Uterus (tissue), 3 donors: ENCODE measurements at regions not wholly inside any gene's neighbourhood (a gene's known extent, or its start where the extent isn't known, plus 50 kb on each side); places are given as distances from the start of the nearest gene placed in this dataset.

ENCODE experiments used
- DNase-seq, 2 donors: peaks; one replicate each; pipeline ENCODE4 v3.0.0-alpha.2; 2019 to 2020
- H3K27ac ChIP-seq, 2 donors: fragments of 200-600 bp; sonication (generic); 1 replicate in 1 of 2; 2 replicates in 1 of 2; pipeline ENCODE4 v1.5.1; 2016 to 2018
- H3K27me3 ChIP-seq, 2 donors: fragments of 200-600 bp; sonication (generic); one replicate each; pipeline ENCODE4 v1.5.1; 2018 to 2019; ENCODE audit warnings: control low read depth in 1 of 2
- H3K36me3 ChIP-seq, 2 donors: fragments of 200-600 bp; sonication (generic); one replicate each; pipeline ENCODE4 v1.5.1; 2019; ENCODE audit warnings: control low read depth in 1 of 2
- H3K4me1 ChIP-seq, 2 donors: fragments of 200-600 bp; sonication (generic); one replicate each; pipeline ENCODE4 v1.5.1; 2018 to 2019; ENCODE audit warnings: control low read depth in 1 of 2
- H3K4me3 ChIP-seq, 2 donors: fragments of 200-600 bp; sonication (generic); 1 replicate in 1 of 2; 2 replicates in 1 of 2; pipeline ENCODE4 v1.5.1; 2018 to 2019; ENCODE audit warnings: mild to moderate bottlenecking in 1 of 2
- H3K9me3 ChIP-seq, 2 donors: fragments of 200-600 bp; sonication (generic); one replicate each; pipeline ENCODE4 v1.5.1; 2019; ENCODE audit warnings: control low read depth in 1 of 2
- POLR2A ChIP-seq, 2 donors: fragments of 450-650 bp; IDR thresholded peaks; one replicate each; pipeline ENCODE4 v1.6.1; 2016; ENCODE audit warnings: antibody characterized with exemption in 2 of 2, mild to moderate bottlenecking in 1 of 2, moderate library complexity in 1 of 2
- intact Hi-C: fragments of 100-400 bp; cut with DNase I; formaldehyde crosslinking; loops from one replicate; pipeline ENCODE4 v1.15.1; 2023; ENCODE audit warnings: low total_unique reads
- TF ChIP-seq, protein P1 (sequence below), 4 experiments: fragments of 200-600 bp in 2 of 4; fragments of 450-650 bp in 2 of 4; sonication (generic) in 2 of 4; IDR thresholded peaks; one replicate each; pipeline ENCODE4 v1.5.1; 2016 to 2019; ENCODE audit warnings: antibody characterized with exemption in 4 of 4, mild to moderate bottlenecking in 2 of 4, moderate library complexity in 1 of 4
- donor health status: DM: yes; HTN: yes; CAD: no.

DNA sequence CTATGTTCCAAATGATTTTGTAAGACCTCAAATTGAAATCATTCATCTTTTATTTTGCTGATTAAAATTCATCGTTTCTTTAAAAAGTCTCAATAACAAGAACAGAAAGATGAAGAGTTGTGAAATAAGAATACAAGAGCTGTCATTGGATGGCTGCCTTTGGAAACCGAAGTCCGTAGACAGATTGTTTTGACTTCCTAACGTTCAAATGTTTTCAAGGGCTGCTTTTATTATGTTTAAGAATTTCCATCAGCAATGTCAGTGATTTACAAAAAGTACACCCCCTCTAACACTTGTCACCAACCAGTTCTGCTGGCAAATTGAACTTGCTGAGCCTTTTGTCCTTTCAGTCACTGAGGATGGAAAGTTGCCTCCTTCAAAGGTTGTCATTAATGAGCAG lies 89.6 kb downstream of the KCNE4 start:
- TF ChIP-seq, protein P1, sequence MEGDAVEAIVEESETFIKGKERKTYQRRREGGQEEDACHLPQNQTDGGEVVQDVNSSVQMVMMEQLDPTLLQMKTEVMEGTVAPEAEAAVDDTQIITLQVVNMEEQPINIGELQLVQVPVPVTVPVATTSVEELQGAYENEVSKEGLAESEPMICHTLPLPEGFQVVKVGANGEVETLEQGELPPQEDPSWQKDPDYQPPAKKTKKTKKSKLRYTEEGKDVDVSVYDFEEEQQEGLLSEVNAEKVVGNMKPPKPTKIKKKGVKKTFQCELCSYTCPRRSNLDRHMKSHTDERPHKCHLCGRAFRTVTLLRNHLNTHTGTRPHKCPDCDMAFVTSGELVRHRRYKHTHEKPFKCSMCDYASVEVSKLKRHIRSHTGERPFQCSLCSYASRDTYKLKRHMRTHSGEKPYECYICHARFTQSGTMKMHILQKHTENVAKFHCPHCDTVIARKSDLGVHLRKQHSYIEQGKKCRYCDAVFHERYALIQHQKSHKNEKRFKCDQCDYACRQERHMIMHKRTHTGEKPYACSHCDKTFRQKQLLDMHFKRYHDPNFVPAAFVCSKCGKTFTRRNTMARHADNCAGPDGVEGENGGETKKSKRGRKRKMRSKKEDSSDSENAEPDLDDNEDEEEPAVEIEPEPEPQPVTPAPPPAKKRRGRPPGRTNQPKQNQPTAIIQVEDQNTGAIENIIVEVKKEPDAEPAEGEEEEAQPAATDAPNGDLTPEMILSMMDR (IDR thresholded peaks at IDR 0.05): no peak
- no peak for TF ChIP-seq POLR2A (IDR thresholded peaks at IDR 0.05)

DNA sequence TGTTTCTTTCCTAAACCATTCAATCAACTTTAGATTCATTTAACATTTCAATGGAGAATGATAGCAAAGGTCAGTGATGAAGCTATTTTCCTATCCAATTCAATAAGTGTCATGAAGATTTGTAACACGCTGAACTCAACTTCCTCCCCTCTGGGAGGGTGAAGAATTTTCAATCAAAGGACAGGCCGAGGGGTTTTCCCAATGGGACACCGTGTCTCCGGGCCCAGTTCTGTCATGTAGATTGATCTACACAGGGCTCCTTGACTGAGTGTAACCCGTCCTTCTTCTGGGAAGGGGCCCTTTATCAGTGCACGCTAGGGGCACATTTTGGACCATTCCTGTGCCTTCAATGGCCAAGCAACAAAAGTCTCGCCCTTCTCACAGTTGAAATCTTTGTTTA lies 90.1 kb downstream of the KCNE4 start:
- no peak for DNase-seq
- Histone ChIP-seq H3K36me3 (no peaks in the 10 kb centered on the region), H3K9me3 (no peaks in the 10 kb centered on the region), H3K4me1 (no peaks in the 10 kb centered on the region), H3K27ac (no peak overlapping the region), H3K27me3 (no peaks in the 10 kb centered on the region), H3K4me3 (no peak overlapping the region)
- no peak for TF ChIP-seq POLR2A (IDR thresholded peaks at IDR 0.05)
- TF ChIP-seq, protein P1 (IDR thresholded peaks at IDR 0.05): no peak
- intact Hi-C loops: no loop called here

More for the DNA sequence above, 89.6 kb downstream of the KCNE4 start:
- no peak overlapping the region for H3K4me3 ChIP-seq
- H3K27ac ChIP-seq: no peak overlapping the region
- H3K27me3 ChIP-seq: no peaks in the 10 kb centered on the region
- H3K9me3 ChIP-seq: no peaks in the 10 kb centered on the region
- no peak for DNase-seq
- H3K4me1 ChIP-seq: no peaks in the 10 kb centered on the region
- H3K36me3 ChIP-seq: no peaks in the 10 kb centered on the region
- intact Hi-C loops: no loop called here

DNA sequence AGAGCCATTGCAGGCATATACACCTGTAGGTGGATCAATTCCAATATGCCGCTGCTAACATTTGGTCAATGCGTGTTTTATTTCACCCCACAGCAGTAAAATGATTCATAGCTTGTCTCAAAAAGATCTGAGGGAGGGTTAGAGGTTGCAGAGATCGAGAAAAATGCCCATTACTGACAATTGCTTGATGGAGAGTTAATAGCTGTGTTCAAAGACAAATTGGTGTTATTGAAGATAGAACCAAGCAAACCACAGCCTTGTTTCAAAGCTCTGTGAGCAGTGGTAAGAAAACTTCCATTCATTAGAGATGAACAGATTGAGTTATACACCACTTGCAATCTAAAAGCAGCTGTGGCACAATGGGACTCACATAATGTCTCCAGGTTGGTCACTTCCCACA lies 95.4 kb downstream of the KCNE4 start:
- H3K4me1 ChIP-seq: no peaks in the 10 kb centered on the region
- TF ChIP-seq, protein P1 (IDR thresholded peaks at IDR 0.05): no peak
- no peak for TF ChIP-seq POLR2A (IDR thresholded peaks at IDR 0.05)
- DNase-seq: no peak
- no peak overlapping the region for H3K4me3 ChIP-seq
- no peaks in the 10 kb centered on the region for H3K9me3 ChIP-seq
- H3K27me3 ChIP-seq: no peaks in the 10 kb centered on the region
- no peaks in the 10 kb centered on the region for H3K36me3 ChIP-seq
- intact Hi-C loops: no loop called here
- no peak overlapping the region for H3K27ac ChIP-seq

DNA sequence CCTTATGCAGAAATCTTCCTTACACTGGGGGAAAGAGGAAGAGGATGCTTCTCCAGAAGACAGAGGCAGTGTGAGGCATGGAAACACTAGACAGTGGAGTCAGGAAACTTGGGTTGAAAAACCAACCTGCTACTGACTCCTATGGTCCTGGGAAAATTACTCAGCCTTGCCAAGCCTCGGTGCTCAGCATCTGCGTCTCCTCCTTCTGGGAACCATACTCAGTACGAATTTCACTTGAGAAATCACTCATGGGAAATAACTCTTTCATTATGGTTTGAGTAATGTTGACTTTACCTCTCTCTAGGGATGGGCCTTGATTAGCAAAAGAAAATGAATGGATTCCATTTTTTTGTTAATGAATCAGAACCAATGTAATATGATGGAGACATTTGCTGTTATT lies 96.5 kb downstream of the KCNE4 start:
- Histone ChIP-seq H3K27ac (no peak overlapping the region), H3K4me1 (no peaks in the 10 kb centered on the region), H3K27me3 (no peaks in the 10 kb centered on the region), H3K9me3 (no peaks in the 10 kb centered on the region), H3K4me3 (no peak overlapping the region), H3K36me3 (no peaks in the 10 kb centered on the region)
- TF ChIP-seq POLR2A (IDR thresholded peaks at IDR 0.05): no peak
- TF ChIP-seq, protein P1 (IDR thresholded peaks at IDR 0.05): no peak
- intact Hi-C loops: no loop called here
- DNase-seq: no peak

DNA sequence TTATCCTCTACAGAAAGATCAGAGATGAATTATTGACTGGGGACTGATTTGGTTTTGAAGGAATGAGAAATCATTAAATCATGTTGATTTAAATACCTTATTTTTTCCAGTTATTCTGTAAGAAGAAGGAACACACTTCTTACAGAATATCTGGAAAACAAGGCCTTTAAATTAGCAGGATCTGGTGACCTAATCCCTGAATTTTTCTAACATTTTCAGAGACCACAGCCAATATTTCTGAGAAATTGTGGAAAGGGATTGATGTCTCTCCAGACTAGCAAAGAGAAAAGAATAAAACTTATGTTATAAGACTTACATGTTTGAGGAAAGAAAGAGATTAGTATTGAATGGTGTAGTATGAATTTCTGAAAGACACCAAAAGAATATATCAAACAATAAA lies 104.0 kb downstream of the KCNE4 start:
- no peak overlapping the region for H3K27ac ChIP-seq
- no peak for TF ChIP-seq POLR2A (IDR thresholded peaks at IDR 0.05)
- TF ChIP-seq, protein P1 (IDR thresholded peaks at IDR 0.05): no peak
- intact Hi-C loops: no loop called here
- no peaks in the 10 kb centered on the region for H3K9me3 ChIP-seq
- no peak overlapping the region for H3K4me3 ChIP-seq
- H3K4me1 ChIP-seq: no peaks in the 10 kb centered on the region
- H3K27me3 ChIP-seq: no peaks in the 10 kb centered on the region
- DNase-seq: no peak
- no peaks in the 10 kb centered on the region for H3K36me3 ChIP-seq
